ENCODE measurements at regions not wholly inside any gene's neighbourhood (a gene's known extent, or its start where the extent isn't known, plus 50 kb on each side); places are given as distances from the start of the nearest gene placed in this dataset.
"Not testable (repeated sequence)": the region's sequence is repeated elsewhere in the genome, so short reads cannot be mapped to it uniquely, and the experiment has no call there.

DNA sequence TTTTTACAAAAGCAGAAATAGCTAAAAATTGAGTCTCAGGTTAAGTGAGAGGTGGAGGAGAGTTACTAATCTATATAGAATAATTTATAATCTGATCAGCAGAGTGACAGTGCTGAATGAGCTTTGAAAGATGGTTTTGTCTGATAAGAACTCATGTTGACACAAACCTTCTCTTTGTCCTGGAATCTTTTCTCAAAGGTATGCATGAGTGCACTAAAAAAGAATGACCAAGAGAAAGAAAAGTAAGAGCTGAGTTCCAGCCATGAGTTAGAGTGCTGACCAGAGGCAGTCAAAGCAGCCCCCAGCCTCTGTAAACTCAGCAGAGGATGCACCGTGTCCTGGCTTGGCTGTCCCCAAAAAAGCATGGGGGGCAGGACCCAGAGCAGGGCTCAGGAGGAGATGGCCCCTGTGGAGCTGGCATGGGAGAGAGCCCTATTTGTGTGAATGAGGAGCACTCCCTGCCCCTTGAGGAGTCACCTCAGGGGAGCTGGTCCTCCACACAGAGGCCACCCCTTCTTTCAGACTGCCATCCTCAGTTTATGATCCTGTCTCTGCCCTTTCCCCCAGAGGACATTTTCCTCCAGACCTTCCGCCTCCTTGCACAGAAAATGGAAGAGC, 129.8 kb downstream of the SEC23A start:
- DNase-seq (ENCODE audit: low spot score in 2 of 2) (no peak), FAIRE-seq (no peak)

DNA sequence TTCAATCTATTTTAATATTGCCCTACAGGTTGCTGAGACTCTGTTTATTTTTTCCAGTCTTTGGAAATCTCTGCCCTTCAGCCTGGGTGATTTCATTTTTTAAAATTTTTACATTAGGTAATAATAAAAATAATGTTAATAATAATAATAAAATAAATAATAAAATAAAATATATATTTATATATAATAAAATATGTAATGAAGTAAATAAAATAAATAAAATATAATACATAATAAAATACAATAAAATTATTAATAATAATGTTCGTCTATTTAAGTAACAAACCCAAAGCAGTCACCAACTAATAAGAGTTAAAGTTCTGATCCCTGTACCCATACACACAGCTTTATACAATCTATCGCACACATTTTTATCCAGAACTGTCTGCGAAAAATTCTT, 130.5 kb downstream of the SEC23A start:
- FAIRE-seq (peak; percentile 82), DNase-seq (ENCODE audit: low spot score in 2 of 2) (no peak)

DNA sequence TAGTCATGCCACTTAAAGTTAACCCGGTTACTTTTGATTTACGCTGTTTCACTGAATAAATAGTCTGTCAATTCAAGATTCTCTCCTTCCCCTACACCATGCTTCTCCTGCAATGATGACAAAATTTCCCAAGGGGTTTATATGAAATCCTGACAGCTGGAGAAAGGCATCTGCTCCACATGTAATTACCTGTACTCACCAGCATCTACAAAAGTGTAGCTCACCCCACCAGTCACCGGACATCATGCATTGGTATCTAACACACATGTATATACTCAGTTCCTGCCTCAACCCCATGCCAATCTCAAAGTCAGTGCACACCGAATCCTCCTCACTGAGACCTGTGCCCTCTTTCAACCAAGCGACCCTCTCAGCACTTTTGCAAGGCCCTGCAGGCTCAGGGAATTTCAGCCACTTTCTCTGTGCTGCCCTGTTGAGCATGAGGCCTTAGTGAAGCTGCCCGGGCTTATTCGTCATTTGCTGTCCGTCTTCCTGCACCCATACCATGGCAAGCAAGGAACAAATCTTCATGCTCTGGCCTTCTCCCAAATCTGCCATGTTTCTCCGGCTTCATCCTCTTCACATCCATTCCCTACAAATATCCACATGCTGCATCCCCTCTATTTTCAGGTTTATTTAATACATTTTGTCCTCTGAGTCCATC, 131.6 kb downstream of the SEC23A start:
- DNase-seq (ENCODE audit: low spot score in 2 of 2) (no peak), FAIRE-seq (no peak)

DNA sequence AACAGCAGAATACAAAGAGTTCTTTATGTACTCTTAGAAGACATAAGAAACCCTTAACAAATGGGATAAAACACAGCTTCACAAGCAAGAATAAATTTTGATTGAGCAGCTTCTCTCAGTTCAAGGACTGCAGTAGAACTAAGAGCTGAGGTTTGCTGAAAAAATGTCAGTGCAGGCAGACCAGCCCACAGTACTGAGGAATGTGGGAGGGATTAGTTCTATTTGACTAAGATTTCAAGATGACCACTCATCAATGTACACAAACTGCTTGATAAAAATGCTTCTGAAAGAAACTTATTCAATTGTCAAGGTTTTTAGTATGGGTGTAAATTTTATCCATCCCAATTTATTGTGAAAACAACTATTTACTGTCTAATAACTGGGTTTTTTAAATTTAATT, 138.4 kb downstream of the SEC23A start:
- DNase-seq (ENCODE audit: low spot score in 2 of 2) (no peak), FAIRE-seq (no peak)

DNA sequence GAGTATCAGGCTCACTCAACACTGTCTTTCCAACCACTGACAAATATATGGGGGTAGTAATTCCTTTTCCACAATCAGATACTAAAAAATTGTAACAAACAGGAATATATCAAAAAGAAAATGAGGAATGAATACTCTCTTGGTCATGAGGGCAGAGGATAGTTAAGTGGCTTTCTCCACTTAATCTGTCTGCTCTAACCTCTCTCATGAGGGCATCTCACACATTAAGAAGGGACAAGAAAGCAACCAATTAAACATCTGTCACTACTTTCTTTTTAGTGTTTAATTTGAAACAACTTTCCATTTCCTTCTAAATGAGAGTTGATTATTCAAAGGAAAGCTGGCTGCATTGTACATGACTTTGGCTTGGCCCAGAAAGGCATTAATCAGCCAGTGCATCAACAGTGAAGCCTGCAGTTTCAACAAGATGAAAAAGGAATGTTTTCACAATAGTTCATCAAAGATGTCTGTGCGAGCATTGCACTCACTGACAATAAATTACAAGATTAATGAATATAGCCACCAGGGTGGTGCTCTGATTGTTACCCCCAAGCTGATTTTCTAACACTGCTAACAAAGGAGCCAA, 142.0 kb downstream of the SEC23A start:
- FAIRE-seq (no peak), DNase-seq (ENCODE audit: low spot score in 2 of 2) (no peak)

DNA sequence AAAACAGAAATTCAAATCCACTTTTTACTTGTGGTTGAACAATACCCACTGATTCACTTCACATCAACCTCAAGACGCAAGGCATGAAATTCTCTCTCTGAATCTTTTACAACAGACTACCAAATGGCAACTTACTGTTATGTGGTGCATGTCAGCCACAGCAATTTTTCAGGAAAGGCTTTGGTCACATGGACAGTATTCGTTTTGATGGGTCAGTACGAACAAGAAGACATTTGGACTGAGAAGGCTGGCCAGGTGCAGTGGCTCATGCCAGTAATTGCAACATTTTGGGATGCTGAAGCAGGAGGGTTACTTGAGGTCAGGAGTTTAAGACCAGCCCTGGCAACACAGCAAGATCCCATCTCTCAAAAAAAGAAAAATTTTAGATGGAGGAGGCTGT, 144.0 kb downstream of the SEC23A start:
- FAIRE-seq (no peak), DNase-seq (ENCODE audit: low spot score in 2 of 2) (no peak)

DNA sequence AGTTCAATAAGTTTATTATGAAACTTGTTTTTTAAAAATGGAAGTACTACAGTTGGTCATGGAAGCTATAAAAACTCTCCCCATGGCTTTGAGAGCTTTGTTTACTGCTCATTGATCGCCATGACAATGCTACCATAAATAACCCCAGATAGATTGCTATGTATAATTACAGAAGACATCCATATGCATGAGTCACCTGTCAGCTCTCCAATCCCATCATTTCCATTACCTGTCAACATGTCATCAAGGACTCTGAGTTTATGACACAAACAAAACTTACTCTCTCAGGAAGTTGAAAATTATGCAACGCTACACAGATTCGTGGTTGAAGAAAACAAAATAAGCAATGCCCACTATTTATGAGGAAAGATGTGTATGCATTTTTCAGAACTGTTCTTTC, 144.4 kb downstream of the SEC23A start:
- FAIRE-seq, result no peak
- no peak for DNase-seq (ENCODE audit: low spot score in 2 of 2)

DNA sequence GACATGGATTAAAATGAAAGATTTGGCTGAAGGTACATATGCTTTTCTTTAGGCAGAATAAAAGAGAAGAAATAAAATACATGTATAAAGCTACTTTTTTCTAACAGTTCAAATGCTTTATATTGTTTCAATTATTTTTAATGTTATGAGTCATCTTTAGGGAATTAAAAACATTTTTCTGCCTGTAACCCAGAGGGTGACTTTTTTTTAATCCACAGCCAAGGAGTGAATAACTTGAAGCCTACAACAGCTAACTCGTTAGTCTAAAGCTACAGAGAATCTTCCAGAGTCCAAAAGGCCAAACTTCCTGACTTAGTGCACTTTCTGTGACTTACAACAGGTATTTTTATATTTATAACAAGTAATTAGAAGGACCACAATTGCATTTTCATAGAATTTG, 151.6 kb downstream of the SEC23A start:
- FAIRE-seq, result no peak

DNA sequence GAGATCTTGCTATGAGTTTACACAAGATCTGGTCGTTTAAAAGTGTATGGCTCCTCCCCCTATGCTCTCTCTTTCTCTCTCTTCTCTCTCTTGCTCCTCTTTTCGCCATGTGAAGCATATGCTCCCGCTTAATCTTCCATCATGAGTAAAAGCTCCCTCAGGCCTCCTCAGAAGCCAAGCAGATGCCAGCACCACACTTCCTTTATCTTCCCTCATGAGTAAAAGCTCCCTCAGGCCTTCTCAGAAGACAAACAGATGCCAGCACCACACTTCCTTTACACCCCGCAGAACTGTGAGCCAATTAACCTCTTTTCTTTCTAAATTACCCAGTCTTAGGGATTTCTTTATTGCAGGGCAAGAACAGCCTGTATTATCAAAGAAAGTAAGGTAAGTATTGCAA, 152.4 kb downstream of the SEC23A start:
- FAIRE-seq (no peak), DNase-seq (ENCODE audit: low spot score in 2 of 2) (no peak)

More for the DNA sequence above, 151.6 kb downstream of the SEC23A start:
- no peak for DNase-seq (ENCODE audit: low spot score in 2 of 2)

DNA sequence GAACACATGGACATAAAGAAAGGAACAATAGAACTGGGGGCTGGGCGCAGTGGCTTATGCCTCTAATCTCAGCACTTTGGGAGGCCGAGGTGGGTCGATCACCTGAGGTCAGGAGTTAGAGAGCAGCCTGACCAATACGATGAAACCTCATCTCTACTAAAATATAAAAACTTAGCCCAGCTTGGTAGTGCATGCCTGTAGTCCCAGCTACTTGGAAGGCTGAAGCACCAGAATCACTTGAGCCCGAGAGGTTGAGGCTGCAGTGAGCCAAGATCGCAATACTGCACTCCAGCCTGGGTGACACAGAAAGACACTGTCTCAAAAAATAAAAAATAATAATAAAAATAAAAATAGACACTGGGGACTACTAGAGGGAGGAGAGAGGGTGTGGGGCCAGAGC, 154.5 kb downstream of the SEC23A start:
- DNase-seq (ENCODE audit: low spot score in 2 of 2) (no peak), FAIRE-seq (no peak)

DNA sequence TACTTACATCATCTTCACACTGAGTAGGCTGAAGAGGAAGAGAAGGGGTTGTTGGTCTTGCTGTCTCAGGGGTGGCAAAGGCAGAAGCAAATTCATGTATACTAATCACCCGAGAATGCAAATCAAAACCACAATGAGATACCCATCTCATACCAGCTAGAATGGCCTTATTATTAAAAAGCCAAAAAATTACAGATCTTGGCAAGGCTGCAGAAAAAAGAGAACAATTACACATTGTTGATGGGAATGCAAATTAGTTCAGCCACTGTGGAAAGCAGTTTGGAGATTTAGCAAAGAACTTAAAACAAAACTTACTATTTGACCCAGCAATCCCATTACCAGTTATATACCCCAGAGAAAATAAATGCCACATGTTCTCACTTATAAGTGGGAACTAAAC, 154.9 kb downstream of the SEC23A start:
- peak; percentile 98 for FAIRE-seq
- DNase-seq (ENCODE audit: low spot score in 2 of 2), result no peak

DNA sequence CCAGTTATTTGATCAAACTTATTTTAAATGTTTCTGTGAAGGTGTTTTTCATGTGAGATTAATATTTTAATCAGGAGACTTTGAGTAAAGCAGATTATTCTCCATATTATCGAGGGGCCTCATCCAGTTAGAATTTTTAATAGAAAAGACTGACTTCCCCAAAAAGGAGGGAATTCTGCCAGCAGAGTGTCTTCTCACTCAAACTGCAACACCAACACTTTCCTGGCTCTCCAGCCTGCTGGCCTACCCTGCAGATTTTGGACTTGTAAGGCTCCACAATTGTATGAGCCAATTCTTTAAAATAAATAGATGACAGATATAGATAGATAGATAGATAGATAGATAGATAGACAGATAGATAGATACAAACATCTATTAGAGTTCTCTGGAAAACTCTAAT, 155.7 kb downstream of the SEC23A start:
- FAIRE-seq, result no peak
- DNase-seq (ENCODE audit: low spot score in 2 of 2), result no peak

DNA sequence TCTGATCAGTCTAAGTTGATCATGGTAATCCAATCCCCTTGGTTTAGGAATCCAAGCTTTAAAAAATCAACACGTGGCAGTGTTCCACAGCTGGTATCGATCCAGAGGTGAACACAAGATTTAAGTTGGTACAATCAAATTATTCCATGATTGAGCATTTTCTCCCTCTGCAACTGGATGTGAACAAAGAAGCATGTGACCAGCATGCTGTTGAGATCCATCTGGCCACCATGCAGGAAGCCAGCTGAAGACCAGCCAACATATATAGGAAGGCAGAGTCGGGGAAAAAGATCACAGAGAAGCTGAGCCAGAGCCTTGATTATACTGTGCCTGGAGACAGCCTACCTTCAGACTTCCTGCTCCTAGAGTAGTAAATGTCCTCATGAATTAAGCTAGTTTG, 158.3 kb downstream of the SEC23A start:
- FAIRE-seq (no peak), DNase-seq (ENCODE audit: low spot score in 2 of 2) (no peak)

DNA sequence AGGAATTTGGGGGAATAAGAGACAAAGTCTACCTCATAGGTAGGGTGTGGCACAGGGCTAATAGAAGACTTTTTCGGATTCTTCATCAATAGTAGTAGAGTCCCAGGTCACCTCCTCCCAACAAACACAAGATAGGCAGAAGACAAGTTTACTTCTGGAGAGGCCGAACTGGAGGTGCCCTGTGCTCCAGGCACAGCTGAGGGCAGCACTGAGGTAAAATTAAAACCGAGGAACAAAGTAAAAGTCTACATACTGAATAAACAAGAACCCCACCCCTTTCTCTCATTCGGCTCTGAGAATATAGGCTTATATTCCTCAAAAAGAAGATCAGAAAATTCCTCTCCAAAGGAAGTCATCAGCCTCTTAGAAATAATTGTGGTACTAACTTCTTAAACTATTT, 161.5 kb downstream of the SEC23A start:
- FAIRE-seq, result no peak
- no peak for DNase-seq (ENCODE audit: low spot score in 2 of 2)

DNA sequence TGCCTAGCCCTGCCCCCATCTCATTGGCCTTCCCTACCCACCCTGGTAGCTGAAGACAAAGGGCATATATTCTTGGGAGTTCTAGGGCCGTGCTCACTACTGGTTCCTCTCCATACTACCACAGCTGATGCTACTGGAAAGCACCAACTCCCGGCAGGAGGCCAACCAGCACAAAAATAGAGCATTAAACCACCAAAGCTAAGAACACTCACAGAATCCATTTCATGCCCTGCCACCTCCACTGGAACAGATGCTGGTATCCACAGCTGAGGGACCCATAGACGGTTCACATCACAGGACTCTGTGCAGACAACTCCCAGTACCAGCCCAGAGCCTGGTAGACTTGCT, 170.4 kb downstream of the SEC23A start:
- not testable (repeated sequence) for DNase-seq (ENCODE audit: low spot score in 2 of 2); FAIRE-seq

DNA sequence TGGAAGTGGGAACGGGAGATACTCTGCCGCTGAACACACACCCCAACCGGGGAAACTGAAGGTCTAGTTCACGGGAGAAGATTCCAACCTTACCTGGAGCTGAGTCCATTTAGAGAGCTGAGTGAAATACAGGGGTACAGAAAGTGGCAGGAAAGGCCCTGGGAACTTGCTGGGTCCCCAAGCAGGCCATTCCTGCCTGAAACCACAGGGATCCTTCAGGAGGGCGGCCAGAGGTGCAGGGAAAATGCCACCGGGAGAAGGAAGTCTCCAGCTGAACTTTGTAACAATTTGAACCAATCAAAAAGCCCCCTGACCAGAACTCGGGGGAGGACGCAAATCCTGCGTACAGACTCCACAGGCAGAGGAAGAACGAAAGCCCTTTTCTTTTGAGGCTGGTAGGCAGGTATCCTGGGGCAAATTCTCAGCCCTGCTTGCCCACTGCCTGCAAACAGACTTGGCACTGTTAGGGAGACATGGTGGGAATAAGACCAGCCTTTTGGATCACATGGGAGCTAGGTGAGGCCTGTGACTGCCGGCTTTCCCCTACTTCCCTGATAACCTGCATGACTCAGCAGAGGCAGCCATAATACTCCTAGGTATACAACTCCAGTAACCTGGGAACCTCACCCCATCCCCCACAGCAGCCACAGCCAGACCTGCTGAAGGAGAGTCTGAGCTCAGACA, 170.9 kb downstream of the SEC23A start:
- DNase-seq (ENCODE audit: low spot score in 2 of 2) (no peak), FAIRE-seq (no peak)

DNA sequence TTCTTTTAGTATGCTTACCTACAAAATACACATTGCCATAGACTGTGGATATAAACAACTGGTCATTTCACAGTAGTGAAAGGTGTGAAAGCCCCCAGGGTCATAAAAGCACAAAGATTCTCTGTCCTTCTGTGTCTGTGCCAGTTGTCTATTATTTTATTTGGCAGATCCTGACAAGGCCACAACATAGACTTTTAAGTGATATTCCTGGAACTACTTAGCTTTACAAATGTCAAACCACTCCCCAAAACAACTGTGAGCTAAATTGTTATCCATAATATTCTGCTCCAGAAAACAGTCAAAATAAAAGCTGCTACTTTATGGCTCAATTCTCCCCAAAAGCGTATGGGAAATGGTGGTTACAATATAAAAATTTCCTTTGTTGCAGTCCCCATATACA, 172.1 kb downstream of the SEC23A start:
- DNase-seq (ENCODE audit: low spot score in 2 of 2) (no peak), FAIRE-seq (no peak)

DNA sequence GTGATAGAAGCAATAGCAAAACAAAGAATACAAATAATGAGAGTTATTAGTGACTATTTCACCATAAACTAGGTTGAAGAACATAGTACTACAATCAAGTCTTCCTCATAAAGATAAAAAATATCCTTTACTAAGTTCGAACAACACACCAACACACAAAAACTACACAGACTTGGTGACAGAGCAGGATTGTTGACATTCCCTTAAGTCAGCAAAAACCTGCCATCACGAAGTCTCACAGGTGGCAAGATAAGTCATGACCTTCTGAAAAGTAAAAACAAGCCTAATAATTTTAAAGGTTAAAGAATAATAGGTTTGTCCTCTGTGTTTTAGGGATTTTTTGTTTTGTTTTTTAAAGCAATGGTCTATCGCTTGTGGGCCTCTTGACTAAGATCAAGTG, 173.0 kb downstream of the SEC23A start:
- FAIRE-seq, result no peak
- DNase-seq (ENCODE audit: low spot score in 2 of 2), result no peak

DNA sequence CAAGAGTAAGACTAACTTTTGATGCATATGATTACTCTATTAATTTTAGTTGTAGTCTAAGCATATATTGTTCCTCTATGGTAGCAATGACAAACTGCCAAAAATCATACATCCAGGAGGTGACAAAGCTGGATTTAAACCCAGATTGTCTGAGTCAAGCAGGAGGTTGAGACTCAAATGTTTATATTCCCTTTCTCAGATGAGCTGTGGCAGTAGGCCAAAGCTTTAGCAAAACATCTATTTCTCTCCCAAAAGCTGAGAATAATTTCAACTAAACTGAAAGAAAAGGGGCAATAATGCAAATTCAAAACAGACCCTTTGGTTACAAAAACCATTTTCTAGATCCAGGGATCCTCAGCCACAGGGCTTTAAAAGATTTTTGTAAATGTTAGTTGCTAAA, 173.6 kb downstream of the SEC23A start:
- DNase-seq (ENCODE audit: low spot score in 2 of 2) (no peak), FAIRE-seq (no peak)

DNA sequence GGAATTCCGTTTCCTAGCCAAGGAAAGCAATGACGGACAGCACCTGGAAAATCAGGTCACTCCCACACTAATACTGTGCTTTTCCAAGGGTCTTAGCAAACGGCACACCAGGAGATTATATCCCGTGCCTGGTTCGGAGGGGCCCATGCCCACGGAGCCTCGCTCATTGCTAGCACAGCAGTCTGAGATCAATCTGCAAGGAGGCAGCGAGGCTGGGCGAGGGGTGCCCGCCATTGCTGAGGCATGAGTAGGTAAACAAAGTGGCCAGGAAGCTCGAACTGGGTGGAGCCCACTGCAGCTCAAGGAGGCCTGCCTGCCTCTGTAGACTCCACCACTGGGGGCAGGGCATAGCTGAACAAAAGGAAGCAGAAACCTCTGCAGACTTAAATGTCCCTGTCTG, 181.1 kb downstream of the SEC23A start:
- not testable (repeated sequence) for FAIRE-seq; DNase-seq (ENCODE audit: low spot score in 2 of 2)

DNA sequence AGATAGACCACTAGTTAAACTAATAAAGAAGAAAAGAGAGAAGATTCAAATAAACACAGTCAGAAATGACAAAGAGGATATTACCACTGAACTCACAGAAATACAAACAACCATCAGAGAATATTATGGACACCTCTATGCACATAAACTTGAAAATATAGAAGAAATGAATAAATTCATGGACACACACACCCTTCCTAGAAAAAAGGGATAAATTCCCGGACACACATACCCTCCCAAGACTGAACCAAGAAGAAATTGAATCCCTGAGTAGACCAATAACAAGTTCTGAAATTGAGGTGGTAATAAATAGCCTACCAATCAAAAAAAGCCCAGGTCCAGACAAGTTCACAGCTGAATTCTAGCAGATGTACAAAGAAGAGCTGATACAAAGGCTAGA, 187.9 kb downstream of the SEC23A start:
- DNase-seq (ENCODE audit: low spot score in 2 of 2), result no peak
- FAIRE-seq, result no peak

DNA sequence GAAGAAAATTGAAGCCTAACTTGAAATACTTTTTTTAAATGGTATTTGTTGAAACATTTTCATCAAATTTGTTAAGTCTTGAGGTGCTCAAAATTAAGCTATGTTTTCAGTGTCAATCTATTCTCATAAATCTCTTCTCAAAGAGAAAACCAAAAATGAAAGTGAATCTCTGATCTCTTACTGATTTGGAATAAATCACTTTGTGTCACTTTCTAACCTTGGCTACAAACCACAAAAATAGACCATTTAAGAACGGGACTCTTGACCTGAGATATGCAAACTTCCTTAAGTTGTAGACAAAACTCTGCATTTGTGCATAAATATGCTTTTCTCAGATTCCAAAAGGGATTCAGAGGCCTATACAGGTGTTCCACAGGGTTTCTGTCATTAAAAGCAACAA, 192.9 kb downstream of the SEC23A start:
- FAIRE-seq, result no peak
- no peak for DNase-seq (ENCODE audit: low spot score in 2 of 2)
